ENCODE measurements at regions not wholly inside any gene's neighbourhood (a gene's known extent, or its start where the extent isn't known, plus 50 kb on each side); places are given as distances from the start of the nearest gene placed in this dataset.
"Not testable (repeated sequence)": the region's sequence is repeated elsewhere in the genome, so short reads cannot be mapped to it uniquely, and the experiment has no call there.

- DNase-seq, result no peak
- intact Hi-C loops (cut with micrococcal nuclease), result no loop called here
- Mint-ChIP-seq H3K27ac (no peak overlapping the region), H3K4me3 (no peak overlapping the region), H3K9me3 (no peaks in the 10 kb centered on the region), H3K36me3 (ENCODE audit: low read depth) (no peaks in the 10 kb centered on the region), H3K27me3 (no peaks in the 10 kb centered on the region), H3K4me1 (no peaks in the 10 kb centered on the region)
- no peak for TF ChIP-seq CTCF (IDR thresholded peaks at IDR 0.05)
- CTCF ChIA-PET, result no interaction called here
- POLR2A ChIA-PET, result no interaction called here
- ATAC-seq (ENCODE audit: low read depth), result no peak
Observed at GRCh38 chr4:116627545-116627944, 457.8 kb downstream of the TRAM1L1 start.

GRCh38 chr4:116619508-116619907 lies 465.9 kb downstream of the TRAM1L1 start:
- DNase-seq; H3K36me3 Mint-ChIP-seq (ENCODE audit: low read depth); POLR2A ChIA-PET; H3K27ac Mint-ChIP-seq; intact Hi-C loops (cut with micrococcal nuclease); H3K9me3 Mint-ChIP-seq; H3K4me1 Mint-ChIP-seq; CTCF ChIA-PET; ATAC-seq (ENCODE audit: low read depth); H3K4me3 Mint-ChIP-seq; H3K27me3 Mint-ChIP-seq: not testable (repeated sequence)

- ATAC-seq (ENCODE audit: low read depth) (no peak), DNase-seq (no peak)
- no peaks in the 10 kb centered on the region for H3K27me3 Mint-ChIP-seq
- intact Hi-C loops (cut with micrococcal nuclease), result no loop called here
- no peak overlapping the region for H3K27ac Mint-ChIP-seq
- no peaks in the 10 kb centered on the region for H3K4me1 Mint-ChIP-seq
- TF ChIP-seq CTCF (IDR thresholded peaks at IDR 0.05), result no peak
- no peaks in the 10 kb centered on the region for H3K9me3 Mint-ChIP-seq
- H3K36me3 Mint-ChIP-seq (ENCODE audit: low read depth), result no peaks in the 10 kb centered on the region
- ChIA-PET CTCF (no interaction called here), POLR2A (no interaction called here)
- H3K4me3 Mint-ChIP-seq, result no peak overlapping the region
Observed at GRCh38 chr4:116618638-116619037, 466.7 kb downstream of the TRAM1L1 start.

GRCh38 chr4:116603096-116603495 lies 482.3 kb downstream of the TRAM1L1 start:
- CTCF ChIA-PET, result no interaction called here

GRCh38 chr4:116599859-116600258 lies 485.5 kb downstream of the TRAM1L1 start:
- no peak for DNase-seq
- ChIA-PET POLR2A (no interaction called here), CTCF (no interaction called here)
- Mint-ChIP-seq H3K27ac (no peak overlapping the region), H3K36me3 (ENCODE audit: low read depth) (no peaks in the 10 kb centered on the region), H3K27me3 (no peaks in the 10 kb centered on the region), H3K4me3 (no peak overlapping the region), H3K9me3 (peaks cover 2% of the 10 kb centered on the region), H3K4me1 (no peaks in the 10 kb centered on the region)
- no peak for TF ChIP-seq CTCF (IDR thresholded peaks at IDR 0.05)
- intact Hi-C loops (cut with micrococcal nuclease), result loop anchor here (5.0 kb wide), 1 partner anchor 1672 kb away; no protein-coding TSS in a partner anchor
- ATAC-seq (ENCODE audit: low read depth), result no peak

More at GRCh38 chr4:116603096-116603495, 482.3 kb downstream of the TRAM1L1 start:
- ATAC-seq (ENCODE audit: low read depth) (no peak), DNase-seq (no peak)
- intact Hi-C loops (cut with micrococcal nuclease), result no loop called here
- Mint-ChIP-seq H3K36me3 (ENCODE audit: low read depth) (no peaks in the 10 kb centered on the region), H3K4me3 (no peak overlapping the region), H3K27me3 (no peaks in the 10 kb centered on the region), H3K4me1 (no peaks in the 10 kb centered on the region), H3K27ac (no peak overlapping the region), H3K9me3 (peaks cover 2% of the 10 kb centered on the region)
- POLR2A ChIA-PET, result no interaction called here
- no peak for TF ChIP-seq CTCF (IDR thresholded peaks at IDR 0.05)
